SK-N-MC (cell line): ENCODE measurements at regions not wholly inside any gene's neighbourhood (a gene's known extent, or its start where the extent isn't known, plus 50 kb on each side); places are given as distances from the start of the nearest gene placed in this dataset.

Experiments used
- DNase-seq: peaks from one replicate; pipeline ENCODE4 v3.0.0-alpha.2; 2011; ENCODE audit warnings: low read depth, low spot score
- H3K27ac ChIP-seq: fragments of 200-600 bp; sonication (generic); 2 replicates; pipeline ENCODE4 v1.5.1; 2016; ENCODE audit warnings: mixed run types
- H3K36me3 ChIP-seq: fragments of 200-600 bp; sonication (generic); 2 replicates; pipeline ENCODE4 v1.6.1; 2017; ENCODE audit warnings: antibody characterized with exemption, low read length, mixed read lengths; ENCODE audit not compliant: insufficient read depth
- H3K4me3 ChIP-seq: fragments of 200-600 bp; sonication (generic); 2 replicates; pipeline ENCODE4 v1.5.1; 2016
- H3K9ac ChIP-seq: fragments of 200-600 bp; sonication (generic); 2 replicates; pipeline ENCODE4 v1.8.0; 2017; ENCODE audit warnings: mixed run types, mixed read lengths; ENCODE audit not compliant: insufficient read length
- H3K9me3 ChIP-seq: fragments of 200-600 bp; sonication (generic); 2 replicates; pipeline ENCODE4 v1.6.1; 2017; ENCODE audit warnings: low read depth, mild to moderate bottlenecking, antibody characterized with exemption, low read length, moderate library complexity, mixed read lengths
- EZH2 ChIP-seq: fragments of 200-600 bp; sonication (generic); IDR thresholded peaks from one replicate; pipeline ENCODE4 v1.6.1; 2017; ENCODE audit warnings: antibody characterized with exemption
- FOXP2 ChIP-seq: optimal IDR thresholded peaks from 2 replicates; pipeline ENCODE3; 2011; ENCODE audit warnings: mild to moderate bottlenecking, moderate library complexity; ENCODE audit not compliant: insufficient read depth; ENCODE audit errors: extremely low read length, control extremely low read depth
- POLR2AphosphoS5 ChIP-seq: IDR thresholded peaks from 2 replicates; pipeline ENCODE4 v1.6.1; 2012; ENCODE audit warnings: mild to moderate bottlenecking, low read depth, low read length, borderline replicate concordance

GRCh38 chr4:101584306-101584705, 206.2 kb upstream of the BANK1 start:
- TF ChIP-seq FOXP2 (no peak), EZH2 (no peak), POLR2AphosphoS5 (no peak)
- H3K9me3 ChIP-seq: no peaks in the 10 kb centered on the region
- no peak overlapping the region for H3K27ac ChIP-seq
- H3K4me3 ChIP-seq: no peak overlapping the region
- DNase-seq: no peak
- H3K9ac ChIP-seq: no peak overlapping the region
- no peaks in the 10 kb centered on the region for H3K36me3 ChIP-seq

- Histone ChIP-seq H3K4me3 (no peak overlapping the region), H3K9ac (no peak overlapping the region), H3K9me3 (no peaks in the 10 kb centered on the region), H3K36me3 (no peaks in the 10 kb centered on the region), H3K27ac (no peak overlapping the region)
- TF ChIP-seq POLR2AphosphoS5 (no peak), FOXP2 (no peak), EZH2 (no peak)
- DNase-seq: no peak
Observed at GRCh38 chr4:101563126-101563525, 215.8 kb upstream of the PPP3CA start.

- H3K36me3 ChIP-seq: no peaks in the 10 kb centered on the region
- no peaks in the 10 kb centered on the region for H3K9me3 ChIP-seq
- H3K4me3 ChIP-seq: no peak overlapping the region
- TF ChIP-seq POLR2AphosphoS5 (no peak), EZH2 (no peak), FOXP2 (no peak)
- H3K9ac ChIP-seq: no peak overlapping the region
- H3K27ac ChIP-seq: no peak overlapping the region
- DNase-seq: no peak
Observed at GRCh38 chr4:101556842-101557241, 209.5 kb upstream of the PPP3CA start.

- TF ChIP-seq EZH2 (no peak), FOXP2 (no peak), POLR2AphosphoS5 (no peak)
- no peak for DNase-seq
- Histone ChIP-seq H3K4me3 (no peak overlapping the region), H3K27ac (no peak overlapping the region), H3K9me3 (no peaks in the 10 kb centered on the region), H3K36me3 (no peaks in the 10 kb centered on the region), H3K9ac (no peak overlapping the region)
Observed at GRCh38 chr4:101555341-101555880, 208.1 kb upstream of the PPP3CA start.

- DNase-seq: no peak
- TF ChIP-seq FOXP2: no peak
- no peak for TF ChIP-seq EZH2
- no peak for TF ChIP-seq POLR2AphosphoS5
- Histone ChIP-seq H3K27ac (no peak overlapping the region), H3K9me3 (no peaks in the 10 kb centered on the region), H3K36me3 (no peaks in the 10 kb centered on the region), H3K4me3 (no peak overlapping the region), H3K9ac (no peak overlapping the region)
Observed at GRCh38 chr4:101540336-101540735, 193.0 kb upstream of the PPP3CA start.

GRCh38 chr4:101528526-101528925, 181.2 kb upstream of the PPP3CA start:
- Histone ChIP-seq H3K9ac (no peak overlapping the region), H3K4me3 (no peak overlapping the region), H3K27ac (no peak overlapping the region), H3K36me3 (no peaks in the 10 kb centered on the region), H3K9me3 (no peaks in the 10 kb centered on the region)
- DNase-seq: no peak
- TF ChIP-seq EZH2 (no peak), POLR2AphosphoS5 (no peak), FOXP2 (no peak)

- no peaks in the 10 kb centered on the region for H3K36me3 ChIP-seq
- H3K4me3 ChIP-seq: no peak overlapping the region
- no peaks in the 10 kb centered on the region for H3K9me3 ChIP-seq
- no peak overlapping the region for H3K27ac ChIP-seq
- DNase-seq: no peak
- H3K9ac ChIP-seq: no peak overlapping the region
- TF ChIP-seq FOXP2: no peak
- no peak for TF ChIP-seq EZH2
- TF ChIP-seq POLR2AphosphoS5: no peak
Observed at GRCh38 chr4:101527188-101527587, 179.9 kb upstream of the PPP3CA start.

GRCh38 chr4:101515566-101515965, 168.2 kb upstream of the PPP3CA start:
- H3K9ac ChIP-seq: no peak overlapping the region
- no peaks in the 10 kb centered on the region for H3K36me3 ChIP-seq
- no peak overlapping the region for H3K27ac ChIP-seq
- TF ChIP-seq FOXP2: no peak
- no peak for TF ChIP-seq POLR2AphosphoS5
- H3K4me3 ChIP-seq: no peak overlapping the region
- H3K9me3 ChIP-seq: no peaks in the 10 kb centered on the region
- DNase-seq: no peak

GRCh38 chr4:101515099-101515498, 167.8 kb upstream of the PPP3CA start:
- Histone ChIP-seq H3K27ac (no peak overlapping the region), H3K9me3 (no peaks in the 10 kb centered on the region), H3K9ac (no peak overlapping the region), H3K4me3 (no peak overlapping the region), H3K36me3 (no peaks in the 10 kb centered on the region)
- DNase-seq: no peak
- TF ChIP-seq POLR2AphosphoS5 (no peak), EZH2 (no peak), FOXP2 (no peak)
